B cell (primary cell): ENCODE measurements at regions not wholly inside any gene's neighbourhood (a gene's known extent, or its start where the extent isn't known, plus 50 kb on each side); places are given as distances from the start of the nearest gene placed in this dataset.

Experiments
- ATAC-seq: fragments of 200-7000 bp; cut with Tn5 transposase; one replicate; pipeline ENCODE4 v1.10.0; 2021; ENCODE audit warnings: low read depth, mild to moderate bottlenecking, moderate number of reproducible peaks, moderate library complexity
- CTCF ChIA-PET: fragments of 350-600 bp; sonication (Branson Sonifier 250); formaldehyde crosslinking; loops from one replicate; lab custom pipeline; 2021; ENCODE audit warnings: antibody characterized with exemption, inconsistent platforms; lab: Charles Lee
- POLR2A ChIA-PET: fragments of 350-600 bp; sonication (Branson Sonifier 250); formaldehyde crosslinking; loops from one replicate; lab custom pipeline; 2021; ENCODE audit warnings: antibody characterized with exemption; lab: Charles Lee
- DNase-seq: peaks from one replicate; pipeline ENCODE4 v3.0.0; 2013
- H2AFZ ChIP-seq: 2 replicates; pipeline ENCODE4 v1.6.1; 2012; ENCODE audit warnings: mild to moderate bottlenecking, low read depth, low read length; ENCODE audit not compliant: insufficient read depth, poor library complexity, severe bottlenecking
- H3K27ac ChIP-seq, 2 donors: 1 replicate in 1 of 2; 2 replicates in 1 of 2; pipeline ENCODE4 v1.5.1; 2012 to 2013; ENCODE audit warnings: low read length in 2 of 2, mild to moderate bottlenecking in 2 of 2, moderate library complexity in 1 of 2
- H3K27me3 ChIP-seq, 4 experiments: fragments of 200-600 bp in 1 of 4; sonication (generic) in 1 of 4; replicated peaks in 1 of 4; 1 replicate in 2 of 4; 2 replicates in 2 of 4; pipeline versions ENCODE4 v1.6.1 to v1.7.0; 2013 to 2016; ENCODE audit warnings: low read length in 3 of 4, mild to moderate bottlenecking in 2 of 4, mixed read lengths in 1 of 4, moderate library complexity in 1 of 4; ENCODE audit not compliant: insufficient read depth in 4 of 4, control insufficient read depth in 3 of 4; ENCODE audit errors: control extremely low read depth in 1 of 4
- H3K36me3 ChIP-seq, 2 experiments: replicated peaks in 1 of 2; 1 replicate in 1 of 2; 2 replicates in 1 of 2; pipeline versions ENCODE4 v1.6.1 to v1.7.1; 2013; ENCODE audit warnings: low read length in 1 of 2; ENCODE audit not compliant: insufficient read depth in 2 of 2, control insufficient read depth in 1 of 2; ENCODE audit errors: control extremely low read depth in 1 of 2, extremely low read depth in 1 of 2
- H3K4me1 ChIP-seq, 2 donors: fragments of 200-600 bp in 1 of 2; sonication (generic) in 1 of 2; 1 replicate in 1 of 2; 2 replicates in 1 of 2; pipeline versions ENCODE4 v1.5.1 to v1.6.1; 2013 to 2017; ENCODE audit warnings: low read length in 2 of 2; ENCODE audit not compliant: control insufficient read depth in 2 of 2, insufficient read depth in 2 of 2
- H3K4me2 ChIP-seq: replicated peaks from 2 replicates; pipeline ENCODE3; 2012; ENCODE audit warnings: mild to moderate bottlenecking, low read depth, low read length; ENCODE audit not compliant: poor library complexity, severe bottlenecking
- H3K4me3 ChIP-seq, 5 experiments: fragments of 200-600 bp in 1 of 5; sonication (generic) in 1 of 5; 1 replicate in 3 of 5; 2 replicates in 2 of 5; pipeline versions ENCODE4 v1.5.1 to v1.7.0; 2011 to 2016; ENCODE audit warnings: low read length in 4 of 5, mild to moderate bottlenecking in 4 of 5, low read depth in 2 of 5, control low read depth in 1 of 5, moderate library complexity in 1 of 5; ENCODE audit not compliant: insufficient read depth in 1 of 5; ENCODE audit errors: control extremely low read depth in 1 of 5, extremely low read depth in 1 of 5
- H3K79me2 ChIP-seq: fragments of 200-600 bp; sonication (generic); one replicate; pipeline ENCODE4 v1.6.0; 2016; ENCODE audit warnings: low read length; ENCODE audit not compliant: control insufficient read depth, insufficient read depth
- H3K9ac ChIP-seq: fragments of 200-600 bp; sonication (generic); 2 replicates; pipeline ENCODE4 v1.6.1; 2017; ENCODE audit warnings: mild to moderate bottlenecking, low read length, moderate library complexity
- H3K9me3 ChIP-seq, 3 donors: one replicate each; pipeline versions ENCODE4 v1.6.1 to v1.7.1; 2013; ENCODE audit warnings: low read length in 2 of 3; ENCODE audit not compliant: control insufficient read depth in 2 of 3, insufficient read depth in 1 of 3; ENCODE audit errors: control extremely low read depth in 1 of 3
- H4K20me1 ChIP-seq: 2 replicates; pipeline ENCODE4 v1.6.0; 2012; ENCODE audit warnings: mild to moderate bottlenecking, low read length; ENCODE audit not compliant: insufficient read depth, control insufficient read depth, poor library complexity, severe bottlenecking
- H3K27ac Mint-ChIP-seq: one replicate; pipeline ENCODE4 v1.8.0; 2021; ENCODE audit warnings: mixed read lengths
- H3K27me3 Mint-ChIP-seq: one replicate; pipeline ENCODE4 v1.8.0; 2021; ENCODE audit warnings: mixed read lengths
- H3K4me1 Mint-ChIP-seq: one replicate; pipeline ENCODE4 v1.8.0; 2021; ENCODE audit warnings: mixed read lengths
- H3K4me3 Mint-ChIP-seq: one replicate; pipeline ENCODE4 v1.8.0; 2021; ENCODE audit warnings: mixed read lengths
- H3K9me3 Mint-ChIP-seq: one replicate; pipeline ENCODE4 v1.8.0; 2022; ENCODE audit warnings: mixed read lengths; ENCODE audit not compliant: insufficient read depth
- EZH2 ChIP-seq: IDR thresholded peaks from 2 replicates; pipeline ENCODE4 v1.6.1; 2012; ENCODE audit warnings: borderline replicate concordance, low read depth, mild to moderate bottlenecking, moderate library complexity, low read length; ENCODE audit not compliant: insufficient read depth, poor library complexity, severe bottlenecking
- WGBS: methylation state at CpG from one replicate; pipeline ENCODE4 v1.1.5; 2013; ENCODE audit warnings: missing lambda C conversion rate; ENCODE audit not compliant: insufficient coverage; 5-methylcytosine and 5-hydroxymethylcytosine counted together
- intact Hi-C: fragments of 100-400 bp; cut with micrococcal nuclease; formaldehyde crosslinking; loops from one replicate; pipeline ENCODE4 v1.10.0; 2022
- TF ChIP-seq, protein P1 (sequence below): fragments of 200-600 bp; IDR thresholded peaks from one replicate; pipeline ENCODE4 v1.8.0; 2022; ENCODE audit warnings: antibody characterized with exemption, mild to moderate bottlenecking

GRCh38 chr11:23861615-23862014 is 635.2 kb upstream of the LUZP2 start:
- H3K79me2 ChIP-seq, result no peaks in the 10 kb centered on the region
- no peak for TF ChIP-seq EZH2
- TF ChIP-seq, protein P1, sequence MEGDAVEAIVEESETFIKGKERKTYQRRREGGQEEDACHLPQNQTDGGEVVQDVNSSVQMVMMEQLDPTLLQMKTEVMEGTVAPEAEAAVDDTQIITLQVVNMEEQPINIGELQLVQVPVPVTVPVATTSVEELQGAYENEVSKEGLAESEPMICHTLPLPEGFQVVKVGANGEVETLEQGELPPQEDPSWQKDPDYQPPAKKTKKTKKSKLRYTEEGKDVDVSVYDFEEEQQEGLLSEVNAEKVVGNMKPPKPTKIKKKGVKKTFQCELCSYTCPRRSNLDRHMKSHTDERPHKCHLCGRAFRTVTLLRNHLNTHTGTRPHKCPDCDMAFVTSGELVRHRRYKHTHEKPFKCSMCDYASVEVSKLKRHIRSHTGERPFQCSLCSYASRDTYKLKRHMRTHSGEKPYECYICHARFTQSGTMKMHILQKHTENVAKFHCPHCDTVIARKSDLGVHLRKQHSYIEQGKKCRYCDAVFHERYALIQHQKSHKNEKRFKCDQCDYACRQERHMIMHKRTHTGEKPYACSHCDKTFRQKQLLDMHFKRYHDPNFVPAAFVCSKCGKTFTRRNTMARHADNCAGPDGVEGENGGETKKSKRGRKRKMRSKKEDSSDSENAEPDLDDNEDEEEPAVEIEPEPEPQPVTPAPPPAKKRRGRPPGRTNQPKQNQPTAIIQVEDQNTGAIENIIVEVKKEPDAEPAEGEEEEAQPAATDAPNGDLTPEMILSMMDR, result no peak
- ChIA-PET CTCF (no interaction called here), POLR2A (no interaction called here)
- no peak overlapping the region for H2AFZ ChIP-seq
- Mint-ChIP-seq H3K27me3 (no peaks in the 10 kb centered on the region), H3K4me3 (no peak overlapping the region), H3K9me3 (no peaks in the 10 kb centered on the region), H3K27ac (no peak overlapping the region), H3K4me1 (no peaks in the 10 kb centered on the region)
- 100% methylated on average over 3 of the region's 9 CpGs for WGBS
- no peak for ATAC-seq
- no peak for DNase-seq
- no peaks in the 10 kb centered on the region for H4K20me1 ChIP-seq
- no peaks in the 10 kb centered on the region for H3K36me3 ChIP-seq
- intact Hi-C loops, result no loop called here
- no peak overlapping the region for H3K9ac ChIP-seq
- H3K4me1 ChIP-seq, result no peaks in the 10 kb centered on the region
- H3K4me3 ChIP-seq, result no peak overlapping the region
- no peak overlapping the region for H3K27ac ChIP-seq
- H3K4me2 ChIP-seq, result no peak overlapping the region
- H3K9me3 ChIP-seq, result no peaks in the 10 kb centered on the region
- H3K27me3 ChIP-seq, result no peaks in the 10 kb centered on the region

DNA sequence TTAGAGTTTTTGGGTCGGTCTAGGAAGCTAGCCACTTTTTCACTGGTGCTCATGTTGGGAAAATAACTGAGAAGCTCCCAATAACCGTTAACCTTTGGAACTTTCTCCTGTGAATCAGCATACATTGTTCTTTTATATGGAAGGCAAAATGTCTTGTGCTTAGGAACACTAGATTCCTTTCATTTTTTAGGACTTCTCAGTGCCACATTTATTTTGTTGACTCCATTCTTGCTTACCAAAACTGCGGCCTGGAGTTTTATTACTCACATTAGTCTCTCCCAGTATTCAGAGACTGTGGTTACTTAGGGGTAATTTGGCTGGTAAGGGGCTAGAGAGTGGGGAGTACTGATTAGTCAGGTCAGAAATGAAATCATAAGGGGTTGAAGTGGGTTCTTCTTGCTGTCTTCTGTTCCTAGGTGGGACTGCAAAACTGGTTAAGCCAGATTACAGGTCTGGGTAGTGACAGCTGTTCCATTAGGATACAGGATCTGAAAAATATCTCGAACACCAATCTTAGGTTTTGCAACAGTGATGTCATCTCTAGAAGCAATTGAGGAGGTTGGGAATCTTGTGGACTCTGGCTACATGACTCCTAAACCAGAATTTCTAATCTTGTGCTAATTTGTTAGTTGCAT is 631.4 kb upstream of the LUZP2 start:
- H4K20me1 ChIP-seq, result no peaks in the 10 kb centered on the region
- no peaks in the 10 kb centered on the region for H3K79me2 ChIP-seq
- Mint-ChIP-seq H3K9me3 (peaks cover 3% of the 10 kb centered on the region), H3K4me1 (no peaks in the 10 kb centered on the region), H3K27ac (no peak overlapping the region), H3K27me3 (no peaks in the 10 kb centered on the region), H3K4me3 (no peak overlapping the region)
- ATAC-seq (no peak), DNase-seq (no peak)
- H3K27me3 ChIP-seq, result no peaks in the 10 kb centered on the region
- ChIA-PET CTCF (no interaction called here), POLR2A (no interaction called here)
- WGBS, result 33% methylated on average over 1 of the region's 4 CpGs
- H3K36me3 ChIP-seq, result no peaks in the 10 kb centered on the region
- no peak for TF ChIP-seq EZH2
- TF ChIP-seq, protein P1, result no peak
- H3K9ac ChIP-seq, result no peak overlapping the region
- H3K4me3 ChIP-seq, result no peak overlapping the region
- no peaks in the 10 kb centered on the region for H3K4me1 ChIP-seq
- no peak overlapping the region for H3K4me2 ChIP-seq
- H2AFZ ChIP-seq, result no peak overlapping the region
- no peaks in the 10 kb centered on the region for H3K9me3 ChIP-seq
- intact Hi-C loops, result no loop called here
- no peak overlapping the region for H3K27ac ChIP-seq
